ENCODE measurements at regions not wholly inside any gene's neighbourhood (a gene's known extent, or its start where the extent isn't known, plus 50 kb on each side); places are given as distances from the start of the nearest gene placed in this dataset.

GRCh38 chr6:66128243-66128642 lies 421.2 kb upstream of the EYS start:
- no peak for TF ChIP-seq FOXP2 (optimal IDR thresholded peaks at IDR 0.05; ENCODE audit: borderline replicate concordance, extremely low read depth, extremely low read length, insufficient read depth)

- TF ChIP-seq REST (IDR thresholded peaks at IDR 0.05; ENCODE audit: insufficient read depth in 1 of 2, low read depth in 2 of 2, low read length in 2 of 2) (no peak), TAF1 (IDR thresholded peaks at IDR 0.05; ENCODE audit: borderline replicate concordance, insufficient read depth, low read length) (no peak), SIN3A (IDR thresholded peaks at IDR 0.05; ENCODE audit: borderline replicate concordance, insufficient read depth, low read length) (no peak), FOXP2 (optimal IDR thresholded peaks at IDR 0.05; ENCODE audit: borderline replicate concordance, extremely low read depth, extremely low read length, insufficient read depth) (no peak), POLR2AphosphoS5 (IDR thresholded peaks at IDR 0.05; ENCODE audit: low read depth, low read length) (no peak)
Observed at GRCh38 chr6:66127061-66127460, 420.0 kb upstream of the EYS start.

GRCh38 chr6:66126358-66126757 lies 419.3 kb upstream of the EYS start:
- TF ChIP-seq REST (IDR thresholded peaks at IDR 0.05; ENCODE audit: insufficient read depth in 1 of 2, low read depth in 2 of 2, low read length in 2 of 2): no peak
- TF ChIP-seq POLR2AphosphoS5 (IDR thresholded peaks at IDR 0.05; ENCODE audit: low read depth, low read length): no peak
- no peak for TF ChIP-seq TAF1 (IDR thresholded peaks at IDR 0.05; ENCODE audit: borderline replicate concordance, insufficient read depth, low read length)
- TF ChIP-seq FOXP2 (optimal IDR thresholded peaks at IDR 0.05; ENCODE audit: borderline replicate concordance, extremely low read depth, extremely low read length, insufficient read depth): no peak
- TF ChIP-seq SIN3A (IDR thresholded peaks at IDR 0.05; ENCODE audit: borderline replicate concordance, insufficient read depth, low read length): no peak

- TF ChIP-seq POLR2AphosphoS5 (IDR thresholded peaks at IDR 0.05; ENCODE audit: low read depth, low read length) (no peak), REST (IDR thresholded peaks at IDR 0.05; ENCODE audit: insufficient read depth in 1 of 2, low read depth in 2 of 2, low read length in 2 of 2) (no peak), FOXP2 (optimal IDR thresholded peaks at IDR 0.05; ENCODE audit: borderline replicate concordance, extremely low read depth, extremely low read length, insufficient read depth) (no peak), SIN3A (IDR thresholded peaks at IDR 0.05; ENCODE audit: borderline replicate concordance, insufficient read depth, low read length) (no peak), TAF1 (IDR thresholded peaks at IDR 0.05; ENCODE audit: borderline replicate concordance, insufficient read depth, low read length) (no peak)
Observed at GRCh38 chr6:66103954-66104353, 396.9 kb upstream of the EYS start.

- TF ChIP-seq SIN3A (IDR thresholded peaks at IDR 0.05; ENCODE audit: borderline replicate concordance, insufficient read depth, low read length): no peak
- no peak for TF ChIP-seq TAF1 (IDR thresholded peaks at IDR 0.05; ENCODE audit: borderline replicate concordance, insufficient read depth, low read length)
- no peak for TF ChIP-seq POLR2AphosphoS5 (IDR thresholded peaks at IDR 0.05; ENCODE audit: low read depth, low read length)
- no peak for TF ChIP-seq FOXP2 (optimal IDR thresholded peaks at IDR 0.05; ENCODE audit: borderline replicate concordance, extremely low read depth, extremely low read length, insufficient read depth)
- no peak for TF ChIP-seq REST (IDR thresholded peaks at IDR 0.05; ENCODE audit: insufficient read depth in 1 of 2, low read depth in 2 of 2, low read length in 2 of 2)
Observed at GRCh38 chr6:66103354-66103753, 396.3 kb upstream of the EYS start.
